Upper lobe of left lung (tissue), 4 donors: ENCODE measurements at regions not wholly inside any gene's neighbourhood (a gene's known extent, or its start where the extent isn't known, plus 50 kb on each side); places are given as distances from the start of the nearest gene placed in this dataset.

Source experiments
- CTCF ChIP-seq, 6 experiments: fragments of 450-650 bp in 4 of 6; fragments of 200-600 bp in 2 of 6; sonication (generic) in 2 of 6; IDR thresholded peaks; one replicate each; pipeline ENCODE4 v1.5.1; 2016 to 2019; ENCODE audit warnings: antibody characterized with exemption in 6 of 6
- EP300 ChIP-seq, 4 donors: sonication (generic); formaldehyde crosslinking; IDR thresholded peaks; one replicate each; pipeline ENCODE4 v1.5.1; 2017; ENCODE audit warnings: antibody characterized with exemption in 4 of 4, control low read depth in 2 of 4
- POLR2A ChIP-seq, 4 donors: fragments of 450-650 bp; IDR thresholded peaks; one replicate each; pipeline ENCODE4 v1.5.1; 2016 to 2017; ENCODE audit warnings: antibody characterized with exemption in 4 of 4, mild to moderate bottlenecking in 2 of 4

- TF ChIP-seq CTCF (IDR thresholded peaks at IDR 0.05): no peak
- no peak for TF ChIP-seq POLR2A (IDR thresholded peaks at IDR 0.05)
- no peak for TF ChIP-seq EP300 (IDR thresholded peaks at IDR 0.05)
Measured at GRCh38 chr11:105486929-105487328, 122.9 kb upstream of the GRIA4 start.
